Astrocyte of the hippocampus (primary cell): ENCODE measurements at regions not wholly inside any gene's neighbourhood (a gene's known extent, or its start where the extent isn't known, plus 50 kb on each side); places are given as distances from the start of the nearest gene placed in this dataset.
A peak's percentile ranks its signal among the peaks of the same experiment; 100 is the strongest.
"Not testable (repeated sequence)": the region's sequence is repeated elsewhere in the genome, so short reads cannot be mapped to it uniquely, and the experiment has no call there.

ENCODE experiments used
- DNase-seq: peaks from one replicate; pipeline ENCODE4 v3.0.0; 2011; ENCODE audit warnings: low read depth, low spot score

DNA sequence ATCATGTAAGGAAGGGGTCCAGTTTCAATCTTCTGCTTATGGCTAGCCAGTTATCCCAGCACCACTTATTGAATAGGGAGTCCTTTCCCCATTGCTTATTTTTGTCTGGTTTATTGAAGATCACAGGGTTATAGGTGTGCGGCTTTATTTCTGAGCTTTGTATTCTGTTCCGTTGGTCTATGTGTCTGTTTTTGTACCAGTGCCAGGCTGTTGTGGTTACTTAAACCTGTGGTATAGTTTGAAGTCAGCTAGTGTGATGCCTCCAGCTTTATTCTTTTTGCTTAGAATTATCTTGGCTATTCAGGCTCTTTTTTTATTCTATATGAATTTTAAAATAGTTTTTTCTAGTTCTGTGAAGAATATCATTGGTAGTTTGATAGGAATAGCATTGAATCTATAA lies 234.6 kb upstream of the CASK start:
- not testable (repeated sequence) for DNase-seq

GRCh38 chrX:42151808-42152207 lies 228.5 kb upstream of the CASK start:
- no peak for DNase-seq

GRCh38 chrX:42149765-42150164 lies 226.4 kb upstream of the CASK start:
- no peak for DNase-seq

GRCh38 chrX:42149281-42149680 lies 225.9 kb upstream of the CASK start:
- DNase-seq = no peak

DNA sequence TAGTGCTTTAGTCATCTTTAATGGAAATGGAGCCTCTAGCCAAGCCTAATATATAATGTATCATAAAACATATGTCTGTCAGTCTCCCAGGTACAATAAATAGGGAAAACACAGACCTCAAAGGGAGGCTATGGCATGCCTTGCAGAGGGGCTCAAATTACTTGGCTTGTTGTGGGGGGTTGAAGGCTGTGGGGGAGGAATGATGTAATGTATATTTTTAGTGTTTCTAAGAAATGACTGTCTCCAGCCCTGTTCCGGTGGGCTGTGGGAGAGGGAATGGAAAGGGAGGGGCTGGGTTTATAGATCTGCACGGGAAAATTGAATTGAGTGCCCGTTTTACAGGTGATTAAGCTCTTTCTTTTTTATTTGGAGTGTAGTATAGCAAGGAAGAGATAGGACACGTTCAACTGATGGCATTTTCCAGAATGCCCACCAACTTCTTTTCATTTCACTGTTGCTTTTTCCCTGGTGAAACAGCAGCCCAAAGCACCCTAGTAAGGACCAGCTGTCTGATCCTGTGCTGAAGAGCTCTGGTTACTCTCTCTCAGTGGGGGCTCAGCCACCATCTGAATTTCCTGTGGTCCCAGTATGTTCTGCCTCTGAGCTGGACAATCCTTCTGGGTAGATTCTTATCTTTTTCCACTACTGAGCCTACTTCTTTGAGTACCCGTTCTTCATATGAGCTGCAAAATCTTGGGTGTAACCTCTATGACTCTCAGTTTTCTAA lies 220.7 kb upstream of the CASK start:
- DNase-seq = peak; percentile 7

- no peak for DNase-seq
Measured at GRCh38 chrX:42140320-42140719, 217.0 kb upstream of the CASK start.

DNA sequence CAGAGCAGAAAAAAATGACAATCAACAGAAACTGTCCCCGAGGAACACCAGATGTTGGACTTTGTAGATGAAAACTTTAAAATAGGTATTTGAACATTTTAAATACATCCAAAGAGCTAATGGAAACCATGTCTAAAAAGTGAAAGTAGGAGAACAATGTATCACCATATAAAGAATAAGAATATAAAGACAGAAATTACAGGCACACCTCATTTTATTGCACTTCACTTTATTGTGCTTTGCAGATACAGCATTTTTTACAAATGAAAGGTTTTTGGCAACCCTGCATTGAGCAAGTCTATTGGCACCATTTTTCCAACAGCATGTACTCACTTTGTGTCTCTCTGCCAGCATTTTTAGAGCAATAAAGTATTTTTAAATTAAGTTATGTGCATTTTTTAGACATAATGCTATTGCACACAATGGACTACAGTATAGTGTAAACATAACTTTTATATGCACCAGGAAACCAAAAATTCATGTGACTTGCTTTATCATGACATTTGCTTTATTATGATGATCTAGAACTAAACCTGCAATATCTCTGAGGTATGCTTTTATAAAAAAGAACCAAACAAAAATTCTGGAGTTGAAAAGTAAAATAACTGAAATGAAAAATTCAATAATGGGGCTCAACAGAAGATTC lies 212.4 kb upstream of the CASK start:
- DNase-seq = no peak

GRCh38 chrX:42131856-42132255 lies 208.5 kb upstream of the CASK start:
- DNase-seq = no peak

DNA sequence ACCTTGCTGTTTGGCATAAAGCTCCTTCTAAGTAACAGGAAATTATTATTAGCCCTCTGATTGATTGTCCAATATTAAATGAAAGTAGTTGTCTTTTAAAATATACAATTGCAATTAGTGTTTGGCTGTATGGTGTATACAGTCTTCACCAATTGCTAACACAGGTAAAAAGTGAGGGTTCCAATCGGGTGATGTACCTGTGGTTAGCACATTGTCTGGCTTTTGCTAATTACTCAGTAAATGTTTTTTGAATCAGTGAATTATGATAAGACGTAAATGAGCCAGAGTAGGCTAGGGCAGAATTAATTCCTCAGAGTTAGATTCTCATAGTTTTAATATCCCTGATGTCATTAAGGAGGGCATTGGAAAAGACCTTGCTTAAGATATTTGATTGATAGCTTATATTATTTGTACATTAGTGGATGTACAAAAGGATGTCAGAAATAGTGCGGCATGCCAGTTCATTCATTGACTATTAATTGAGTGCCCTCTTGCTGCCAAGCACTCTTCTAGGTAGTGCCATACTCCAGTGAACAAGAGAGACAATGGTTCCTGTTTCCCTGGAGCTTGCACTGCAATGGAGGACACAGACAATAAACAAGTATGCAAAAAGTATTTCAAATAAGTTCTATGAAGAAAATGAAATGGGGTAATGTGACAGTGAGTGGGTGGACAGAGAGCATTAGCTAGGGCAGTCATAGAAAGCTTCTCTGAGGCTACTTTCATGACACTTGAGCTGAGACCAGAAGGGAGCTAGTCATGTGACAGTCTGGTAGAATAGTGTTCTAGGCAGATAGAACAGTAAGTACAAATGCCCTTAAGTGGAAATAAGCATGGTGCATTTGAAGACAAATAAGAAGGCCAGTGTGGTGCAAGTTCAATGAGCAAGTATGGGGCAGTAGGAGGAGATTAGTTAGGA lies 205.9 kb upstream of the CASK start:
- no peak for DNase-seq

- no peak for DNase-seq
Measured at GRCh38 chrX:42128587-42128986, 205.2 kb upstream of the CASK start.

DNA sequence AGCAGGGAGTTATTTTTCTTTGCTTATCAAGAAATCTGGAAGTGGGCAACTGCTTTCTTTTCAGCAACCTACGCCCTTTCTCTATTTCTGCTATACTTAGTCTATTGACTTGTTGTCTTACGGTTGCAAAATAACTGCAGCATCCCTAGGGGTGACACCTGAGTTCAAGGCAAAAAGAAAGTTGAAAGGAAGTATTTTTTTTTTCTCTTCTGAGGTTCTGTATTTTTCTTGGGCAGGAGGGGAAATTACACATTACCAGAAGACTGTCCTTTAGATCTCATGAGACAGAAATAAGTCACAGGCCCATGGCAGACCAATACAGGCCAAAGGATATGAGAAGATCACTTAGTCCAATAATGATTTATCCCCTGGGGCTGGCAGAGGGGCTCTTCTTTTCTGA lies 204.7 kb upstream of the CASK start:
- DNase-seq = no peak

GRCh38 chrX:42127563-42127962 lies 204.2 kb upstream of the CASK start:
- no peak for DNase-seq

DNA sequence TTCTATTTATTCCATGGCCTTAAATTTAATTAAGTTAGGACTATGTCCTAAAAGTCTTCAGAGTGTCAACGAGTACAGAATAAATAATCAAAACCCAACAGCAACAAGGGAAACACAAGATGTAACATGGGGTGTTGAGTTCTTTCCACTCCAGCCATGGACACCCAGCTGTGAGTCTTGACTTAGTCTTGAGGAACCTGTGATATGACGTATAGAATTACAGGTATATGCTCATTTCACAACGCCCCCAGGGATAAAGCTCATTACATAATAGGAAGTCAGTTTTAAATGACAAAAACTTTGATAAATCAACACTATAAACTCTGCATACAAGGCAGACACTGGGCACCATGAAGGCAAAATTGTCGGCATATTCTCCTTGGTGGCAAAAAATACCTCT lies 200.0 kb upstream of the CASK start:
- DNase-seq = no peak

- DNase-seq = peak; percentile 68
Measured at GRCh38 chrX:42119076-42119475, 195.7 kb upstream of the CASK start.

- no peak for DNase-seq
Measured at GRCh38 chrX:42117318-42117717, 194.0 kb upstream of the CASK start.

DNA sequence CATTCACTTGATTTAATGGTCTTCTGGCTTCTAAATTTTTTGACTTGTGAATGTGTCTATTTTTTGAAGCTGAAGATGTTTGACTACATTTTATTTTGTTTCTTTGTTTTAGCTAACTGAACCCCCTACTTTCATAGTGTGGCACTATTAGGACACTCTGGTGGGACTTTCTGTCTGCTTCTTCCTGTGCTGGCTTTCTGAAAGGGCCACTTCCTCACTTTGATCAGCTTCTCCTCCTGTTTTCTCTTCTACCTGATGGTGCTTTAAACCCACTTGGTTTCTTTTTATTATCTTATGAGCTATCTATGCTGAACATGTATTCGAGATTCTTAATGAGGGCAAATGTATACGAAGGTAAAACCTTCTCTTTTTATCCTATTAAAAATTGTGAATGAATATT lies 186.1 kb upstream of the CASK start:
- DNase-seq = no peak

DNA sequence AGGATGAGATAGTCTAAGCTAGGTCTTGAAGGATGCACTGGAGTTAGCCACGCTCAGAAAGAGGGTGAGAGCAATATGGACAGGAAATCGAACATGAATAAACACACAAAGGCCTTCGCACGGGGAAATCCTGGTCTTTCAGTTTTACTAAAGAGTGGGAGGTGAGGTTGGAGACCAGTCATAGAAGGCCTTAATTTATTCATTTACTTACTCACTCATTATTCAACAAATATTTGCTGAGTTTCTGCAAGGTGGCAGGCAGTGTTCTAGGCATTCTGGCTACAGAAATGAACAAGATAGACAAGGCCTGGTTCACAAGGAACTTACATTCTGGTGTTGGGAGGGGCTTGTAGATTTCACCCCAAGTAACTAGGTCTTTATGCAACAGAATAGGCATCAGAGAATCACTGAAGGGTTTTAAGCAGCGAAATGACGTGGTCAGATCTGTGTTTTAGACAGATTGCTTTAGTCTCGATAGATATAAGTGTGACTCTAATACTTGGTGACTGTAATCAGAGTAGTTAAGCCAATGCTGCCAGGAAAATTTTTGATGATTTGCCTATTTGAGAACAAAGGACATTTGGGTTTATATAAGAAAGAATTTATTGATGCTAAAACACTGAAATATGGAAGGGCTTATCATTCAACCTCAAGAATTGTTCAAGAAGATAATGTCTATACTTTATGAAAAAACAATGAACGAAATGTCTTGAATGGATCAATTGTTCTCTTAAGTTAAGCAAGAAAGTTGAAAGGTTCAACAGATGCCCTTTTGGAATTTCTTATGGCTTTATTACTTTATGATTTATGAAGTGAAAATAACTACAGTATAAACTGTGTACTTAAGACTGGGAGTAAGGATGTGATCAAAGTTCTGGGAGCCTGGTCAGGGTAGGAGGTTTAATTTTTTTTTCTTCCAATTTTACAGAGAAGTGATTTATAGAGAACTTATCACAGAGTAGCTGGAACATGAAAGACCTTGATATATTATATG lies 184.4 kb upstream of the CASK start:
- no peak for DNase-seq

DNA sequence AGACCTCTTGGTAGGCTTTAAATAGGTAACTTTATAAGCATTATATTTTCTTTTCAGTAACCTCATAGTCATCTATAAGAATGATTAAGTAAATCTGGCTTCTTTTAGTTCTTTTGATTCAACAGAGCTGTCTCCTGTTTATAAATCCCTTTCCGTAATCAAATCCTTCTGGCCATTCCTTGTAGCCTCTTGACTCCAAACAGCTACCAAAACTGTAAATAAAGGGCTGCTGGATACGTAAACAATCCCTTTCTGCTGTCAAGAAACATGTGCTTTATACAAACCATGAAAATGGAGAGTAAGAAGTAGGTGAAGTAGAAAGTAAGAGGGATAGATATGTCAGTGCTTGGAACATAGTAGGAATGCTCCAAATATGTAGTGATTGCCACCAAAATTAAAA lies 183.2 kb upstream of the CASK start:
- DNase-seq = no peak

DNA sequence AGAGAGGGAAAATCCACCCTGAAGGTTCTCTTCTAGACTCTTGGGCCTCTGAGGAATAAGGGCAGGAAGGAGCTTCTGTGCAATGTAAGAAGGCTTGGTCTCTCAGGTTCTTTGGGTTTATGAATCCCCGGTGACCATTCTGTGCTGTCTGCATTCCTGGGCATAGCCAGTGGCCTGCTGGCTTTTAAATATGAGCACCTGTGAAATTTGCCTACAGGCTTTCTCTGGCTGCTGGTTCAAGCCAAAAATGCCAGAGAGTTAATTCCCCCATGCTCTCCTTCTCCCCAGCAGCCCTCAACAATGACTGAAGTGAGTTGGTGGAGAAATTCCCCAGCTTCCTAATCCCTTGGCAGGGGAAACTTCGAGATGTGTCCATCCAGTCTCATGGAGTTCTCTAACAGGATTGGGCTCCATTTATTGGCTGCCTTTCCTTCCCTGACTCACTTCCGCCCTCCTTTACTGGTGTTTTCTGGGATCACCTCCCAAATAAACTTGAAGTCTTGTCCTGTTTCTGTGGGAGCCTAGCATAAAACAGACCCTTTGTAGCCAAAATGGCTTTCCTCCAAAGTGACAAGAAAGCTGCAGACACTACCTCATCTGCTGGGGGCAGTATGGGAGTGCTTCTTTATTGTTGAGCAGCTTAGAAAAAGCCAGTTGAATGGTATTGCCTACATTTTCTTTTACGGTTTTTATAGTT lies 179.4 kb upstream of the CASK start:
- DNase-seq = peak; percentile 58

- no peak for DNase-seq
Measured at GRCh38 chrX:42098900-42099299, 175.5 kb upstream of the CASK start.

- no peak for DNase-seq
Measured at GRCh38 chrX:42097486-42097885, 174.1 kb upstream of the CASK start.
